WTC11 (cell line): ENCODE measurements at regions not wholly inside any gene's neighbourhood (a gene's known extent, or its start where the extent isn't known, plus 50 kb on each side); places are given as distances from the start of the nearest gene placed in this dataset.

Experiments used
- ELF4 ChIP-seq: sonication (generic); formaldehyde crosslinking; IDR thresholded peaks from 2 replicates; pipeline ENCODE4 v1.8.1; 2022; ENCODE audit warnings: low read depth, mild to moderate bottlenecking, moderate library complexity, missing genetic modification reagents
- IRF1 ChIP-seq: sonication (generic); formaldehyde crosslinking; IDR thresholded peaks from 2 replicates; pipeline ENCODE4 v1.8.0; 2023; ENCODE audit warnings: missing genetic modification reagents
- NR3C1 ChIP-seq: sonication (generic); formaldehyde crosslinking; conservative IDR thresholded peaks from 2 replicates; pipeline ENCODE4 v1.8.1; 2023; ENCODE audit warnings: low read depth, mild to moderate bottlenecking, missing genetic modification reagents
- USF2 ChIP-seq: sonication (generic); formaldehyde crosslinking; IDR thresholded peaks from 2 replicates; pipeline ENCODE4 v1.8.1; 2023; ENCODE audit warnings: mild to moderate bottlenecking, missing genetic modification reagents, moderate library complexity
- ZNF121 ChIP-seq: sonication (generic); formaldehyde crosslinking; IDR thresholded peaks from 2 replicates; pipeline ENCODE4 v1.8.0; 2023; ENCODE audit warnings: missing genetic modification reagents
- ZNF263 ChIP-seq: sonication (generic); formaldehyde crosslinking; IDR thresholded peaks from 2 replicates; pipeline ENCODE4 v1.8.1; 2022; ENCODE audit warnings: low read depth, mild to moderate bottlenecking, moderate library complexity, missing genetic modification reagents
- TF ChIP-seq, protein P1 (sequence below): fragments of 200-600 bp; IDR thresholded peaks from 2 replicates; pipeline ENCODE4 v1.8.0; 2022; ENCODE audit warnings: antibody characterized with exemption
- TF ChIP-seq, protein P2 (sequence below): sonication (generic); formaldehyde crosslinking; IDR thresholded peaks from 2 replicates; pipeline ENCODE4 v1.8.0; 2022; ENCODE audit warnings: mild to moderate bottlenecking, missing genetic modification reagents

GRCh38 chr1:29937356-29937755 is 701.0 kb downstream of the PTPRU start:
- TF ChIP-seq, protein P1, sequence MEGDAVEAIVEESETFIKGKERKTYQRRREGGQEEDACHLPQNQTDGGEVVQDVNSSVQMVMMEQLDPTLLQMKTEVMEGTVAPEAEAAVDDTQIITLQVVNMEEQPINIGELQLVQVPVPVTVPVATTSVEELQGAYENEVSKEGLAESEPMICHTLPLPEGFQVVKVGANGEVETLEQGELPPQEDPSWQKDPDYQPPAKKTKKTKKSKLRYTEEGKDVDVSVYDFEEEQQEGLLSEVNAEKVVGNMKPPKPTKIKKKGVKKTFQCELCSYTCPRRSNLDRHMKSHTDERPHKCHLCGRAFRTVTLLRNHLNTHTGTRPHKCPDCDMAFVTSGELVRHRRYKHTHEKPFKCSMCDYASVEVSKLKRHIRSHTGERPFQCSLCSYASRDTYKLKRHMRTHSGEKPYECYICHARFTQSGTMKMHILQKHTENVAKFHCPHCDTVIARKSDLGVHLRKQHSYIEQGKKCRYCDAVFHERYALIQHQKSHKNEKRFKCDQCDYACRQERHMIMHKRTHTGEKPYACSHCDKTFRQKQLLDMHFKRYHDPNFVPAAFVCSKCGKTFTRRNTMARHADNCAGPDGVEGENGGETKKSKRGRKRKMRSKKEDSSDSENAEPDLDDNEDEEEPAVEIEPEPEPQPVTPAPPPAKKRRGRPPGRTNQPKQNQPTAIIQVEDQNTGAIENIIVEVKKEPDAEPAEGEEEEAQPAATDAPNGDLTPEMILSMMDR, result no peak
- TF ChIP-seq ZNF121 (CRISPR knock-in tag), result no peak
- no peak for TF ChIP-seq ZNF263 (CRISPR knock-in tag)
- TF ChIP-seq ELF4, result no peak
- TF ChIP-seq NR3C1 (CRISPR knock-in tag), result no peak
- TF ChIP-seq USF2 (CRISPR knock-in tag), result no peak
- TF ChIP-seq, protein P2, sequence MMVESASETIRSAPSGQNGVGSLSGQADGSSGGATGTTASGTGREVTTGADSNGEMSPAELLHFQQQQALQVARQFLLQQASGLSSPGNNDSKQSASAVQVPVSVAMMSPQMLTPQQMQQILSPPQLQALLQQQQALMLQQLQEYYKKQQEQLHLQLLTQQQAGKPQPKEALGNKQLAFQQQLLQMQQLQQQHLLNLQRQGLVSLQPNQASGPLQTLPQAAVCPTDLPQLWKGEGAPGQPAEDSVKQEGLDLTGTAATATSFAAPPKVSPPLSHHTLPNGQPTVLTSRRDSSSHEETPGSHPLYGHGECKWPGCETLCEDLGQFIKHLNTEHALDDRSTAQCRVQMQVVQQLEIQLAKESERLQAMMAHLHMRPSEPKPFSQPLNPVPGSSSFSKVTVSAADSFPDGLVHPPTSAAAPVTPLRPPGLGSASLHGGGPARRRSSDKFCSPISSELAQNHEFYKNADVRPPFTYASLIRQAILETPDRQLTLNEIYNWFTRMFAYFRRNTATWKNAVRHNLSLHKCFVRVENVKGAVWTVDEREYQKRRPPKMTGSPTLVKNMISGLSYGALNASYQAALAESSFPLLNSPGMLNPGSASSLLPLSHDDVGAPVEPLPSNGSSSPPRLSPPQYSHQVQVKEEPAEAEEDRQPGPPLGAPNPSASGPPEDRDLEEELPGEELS, result no peak
- TF ChIP-seq IRF1 (CRISPR knock-in tag), result no peak
